Tibial nerve (tissue), 4 donors: ENCODE measurements at regions not wholly inside any gene's neighbourhood (a gene's known extent, or its start where the extent isn't known, plus 50 kb on each side); places are given as distances from the start of the nearest gene placed in this dataset.
"Not testable (repeated sequence)": the region's sequence is repeated elsewhere in the genome, so short reads cannot be mapped to it uniquely, and the experiment has no call there.

Experiments
- EP300 ChIP-seq, 2 donors: sonication (generic); formaldehyde crosslinking; IDR thresholded peaks; one replicate each; pipeline ENCODE4 v1.6.1; 2017; ENCODE audit warnings: antibody characterized with exemption in 2 of 2, mild to moderate bottlenecking in 1 of 2
- TF ChIP-seq, protein P1 (sequence below), 5 experiments: fragments of 200-600 bp in 3 of 5; fragments of 450-650 bp in 2 of 5; sonication (generic) in 3 of 5; IDR thresholded peaks; one replicate each; pipeline ENCODE4 v1.5.1; 2016 to 2019; ENCODE audit warnings: antibody characterized with exemption in 5 of 5, mild to moderate bottlenecking in 3 of 5, moderate library complexity in 2 of 5

DNA sequence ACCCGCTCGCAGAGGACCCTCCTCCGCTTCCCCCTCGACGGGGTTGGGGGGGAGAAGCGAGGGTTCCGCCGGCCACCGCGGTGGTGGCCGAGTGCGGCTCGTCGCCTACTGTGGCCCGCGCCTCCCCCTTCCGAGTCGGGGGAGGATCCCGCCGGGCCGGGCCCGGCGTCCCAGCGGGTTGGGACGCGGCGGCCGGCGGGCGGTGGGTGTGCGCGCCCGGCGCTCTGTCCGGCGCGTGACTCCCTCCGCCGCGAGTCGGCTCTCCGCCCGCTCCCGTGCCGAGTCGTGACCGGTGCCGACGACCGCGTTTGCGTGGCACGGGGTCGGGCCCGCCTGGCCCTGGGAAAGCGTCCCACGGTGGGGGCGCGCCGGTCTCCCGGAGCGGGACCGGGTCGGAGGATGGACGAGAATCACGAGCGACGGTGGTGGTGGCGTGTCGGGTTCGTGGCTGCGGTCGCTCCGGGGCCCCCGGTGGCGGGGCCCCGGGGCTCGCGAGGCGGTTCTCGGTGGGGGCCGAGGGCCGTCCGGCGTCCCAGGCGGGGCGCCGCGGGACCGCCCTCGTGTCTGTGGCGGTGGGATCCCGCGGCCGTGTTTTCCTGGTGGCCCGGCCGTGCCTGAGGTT, 2130.7 kb upstream of the TPTE start:
- TF ChIP-seq, protein P1, sequence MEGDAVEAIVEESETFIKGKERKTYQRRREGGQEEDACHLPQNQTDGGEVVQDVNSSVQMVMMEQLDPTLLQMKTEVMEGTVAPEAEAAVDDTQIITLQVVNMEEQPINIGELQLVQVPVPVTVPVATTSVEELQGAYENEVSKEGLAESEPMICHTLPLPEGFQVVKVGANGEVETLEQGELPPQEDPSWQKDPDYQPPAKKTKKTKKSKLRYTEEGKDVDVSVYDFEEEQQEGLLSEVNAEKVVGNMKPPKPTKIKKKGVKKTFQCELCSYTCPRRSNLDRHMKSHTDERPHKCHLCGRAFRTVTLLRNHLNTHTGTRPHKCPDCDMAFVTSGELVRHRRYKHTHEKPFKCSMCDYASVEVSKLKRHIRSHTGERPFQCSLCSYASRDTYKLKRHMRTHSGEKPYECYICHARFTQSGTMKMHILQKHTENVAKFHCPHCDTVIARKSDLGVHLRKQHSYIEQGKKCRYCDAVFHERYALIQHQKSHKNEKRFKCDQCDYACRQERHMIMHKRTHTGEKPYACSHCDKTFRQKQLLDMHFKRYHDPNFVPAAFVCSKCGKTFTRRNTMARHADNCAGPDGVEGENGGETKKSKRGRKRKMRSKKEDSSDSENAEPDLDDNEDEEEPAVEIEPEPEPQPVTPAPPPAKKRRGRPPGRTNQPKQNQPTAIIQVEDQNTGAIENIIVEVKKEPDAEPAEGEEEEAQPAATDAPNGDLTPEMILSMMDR (IDR thresholded peaks at IDR 0.05), result not testable (repeated sequence)
- TF ChIP-seq EP300 (IDR thresholded peaks at IDR 0.05), result not testable (repeated sequence)
